WTC11 (cell line): ENCODE measurements at regions not wholly inside any gene's neighbourhood (a gene's known extent, or its start where the extent isn't known, plus 50 kb on each side); places are given as distances from the start of the nearest gene placed in this dataset.

Experiments
- ATAC-seq: fragments of 200-7000 bp; cut with Tn5 transposase; 2 replicates; pipeline ENCODE4 v1.10.0; 2021; ENCODE audit warnings: mild to moderate bottlenecking, moderate library complexity
- CTCF ChIA-PET: fragments of 300-600 bp; sonication (Branson Sonifier 250); formaldehyde crosslinking; loops from one replicate; lab custom pipeline; 2021; ENCODE audit warnings: antibody characterized with exemption; lab: Charles Lee
- POLR2A ChIA-PET: fragments of 350-600 bp; sonication (Branson Sonifier 250); formaldehyde crosslinking; loops from one replicate; lab custom pipeline; 2021; ENCODE audit warnings: antibody characterized with exemption; lab: Charles Lee
- DNase-seq: peaks from one replicate; pipeline ENCODE4 v3.0.0; 2021; ENCODE audit warnings: low spot score
- H3K27ac Mint-ChIP-seq: 2 replicates; pipeline ENCODE4 v1.8.0; 2021; ENCODE audit warnings: mixed read lengths
- H3K27me3 Mint-ChIP-seq: 2 replicates; pipeline ENCODE4 v1.8.0; 2021; ENCODE audit warnings: low read depth, mild to moderate bottlenecking, moderate library complexity, mixed read lengths
- H3K36me3 Mint-ChIP-seq: 2 replicates; pipeline ENCODE4 v1.8.0; 2021; ENCODE audit warnings: mixed read lengths
- H3K4me1 Mint-ChIP-seq: 2 replicates; pipeline ENCODE4 v1.8.0; 2022; ENCODE audit warnings: mixed read lengths
- H3K4me3 Mint-ChIP-seq: 2 replicates; pipeline ENCODE4 v1.8.0; 2021; ENCODE audit warnings: mild to moderate bottlenecking, moderate library complexity, mixed read lengths
- H3K9me3 Mint-ChIP-seq: 2 replicates; pipeline ENCODE4 v1.8.0; 2021; ENCODE audit warnings: mixed read lengths
- CREM ChIP-seq: sonication (generic); formaldehyde crosslinking; IDR thresholded peaks from 2 replicates; pipeline ENCODE4 v1.8.1; 2022; ENCODE audit warnings: mild to moderate bottlenecking, missing genetic modification reagents, moderate library complexity
- FOXJ3 ChIP-seq: sonication (generic); formaldehyde crosslinking; IDR thresholded peaks from 2 replicates; pipeline ENCODE4 v1.9.0; 2021; ENCODE audit warnings: missing genetic modification reagents, mild to moderate bottlenecking, borderline replicate concordance
- GABPB1 ChIP-seq: sonication (generic); formaldehyde crosslinking; IDR thresholded peaks from 2 replicates; pipeline ENCODE4 v1.8.1; 2023; ENCODE audit warnings: mild to moderate bottlenecking, missing genetic modification reagents
- HMGA2 ChIP-seq: fragments of 250-450 bp; sonication (Bioruptor Pico); IDR thresholded peaks from 2 replicates; pipeline ENCODE4 v1.4.0; 2021; ENCODE audit warnings: mild to moderate bottlenecking, moderate library complexity
- SP1 ChIP-seq: sonication (generic); formaldehyde crosslinking; conservative IDR thresholded peaks from 2 replicates; pipeline ENCODE4 v1.8.1; 2022; ENCODE audit warnings: missing genetic modification reagents
- TCF7 ChIP-seq: sonication (generic); formaldehyde crosslinking; IDR thresholded peaks from 2 replicates; pipeline ENCODE4 v1.8.0; 2022; ENCODE audit warnings: mild to moderate bottlenecking, low read depth, missing genetic modification reagents, moderate library complexity
- ZBTB21 ChIP-seq: sonication (generic); formaldehyde crosslinking; IDR thresholded peaks from 2 replicates; pipeline ENCODE4 v1.8.1; 2023; ENCODE audit warnings: mild to moderate bottlenecking, missing genetic modification reagents, borderline replicate concordance
- ZNF138 ChIP-seq: sonication (generic); formaldehyde crosslinking; conservative IDR thresholded peaks from 2 replicates; pipeline ENCODE4 v1.8.1; 2022; ENCODE audit warnings: mild to moderate bottlenecking, moderate library complexity, missing genetic modification reagents
- TF ChIP-seq, protein P1 (sequence below): sonication (generic); formaldehyde crosslinking; IDR thresholded peaks from 2 replicates; pipeline ENCODE4 v1.8.0; 2022; ENCODE audit warnings: missing genetic modification reagents
- TF ChIP-seq, protein P2 (sequence below): sonication (generic); formaldehyde crosslinking; IDR thresholded peaks from 2 replicates; pipeline ENCODE4 v1.8.1; 2023; ENCODE audit warnings: mild to moderate bottlenecking, missing genetic modification reagents, moderate library complexity
- TF ChIP-seq, protein P3 (sequence below): sonication (generic); formaldehyde crosslinking; IDR thresholded peaks from 2 replicates; pipeline ENCODE4 v1.8.0; 2023; ENCODE audit warnings: missing genetic modification reagents
- TF ChIP-seq, protein P4 (sequence below): sonication (generic); formaldehyde crosslinking; IDR thresholded peaks from 2 replicates; pipeline ENCODE4 v1.8.0; 2022; ENCODE audit warnings: mild to moderate bottlenecking, missing genetic modification reagents
- TF ChIP-seq, protein P5 (sequence below): fragments of 250-450 bp; sonication (Bioruptor Pico); conservative IDR thresholded peaks from 2 replicates; pipeline ENCODE4 v1.9.0; 2021; ENCODE audit warnings: mild to moderate bottlenecking
- TF ChIP-seq, protein P6 (sequence below): fragments of 250-450 bp; sonication (Bioruptor Pico); IDR thresholded peaks from 2 replicates; pipeline ENCODE4 v1.8.0; 2021; ENCODE audit warnings: mild to moderate bottlenecking
- TF ChIP-seq, protein P7 (sequence below): fragments of 200-600 bp; IDR thresholded peaks from 2 replicates; pipeline ENCODE4 v1.8.0; 2022; ENCODE audit warnings: antibody characterized with exemption

DNA sequence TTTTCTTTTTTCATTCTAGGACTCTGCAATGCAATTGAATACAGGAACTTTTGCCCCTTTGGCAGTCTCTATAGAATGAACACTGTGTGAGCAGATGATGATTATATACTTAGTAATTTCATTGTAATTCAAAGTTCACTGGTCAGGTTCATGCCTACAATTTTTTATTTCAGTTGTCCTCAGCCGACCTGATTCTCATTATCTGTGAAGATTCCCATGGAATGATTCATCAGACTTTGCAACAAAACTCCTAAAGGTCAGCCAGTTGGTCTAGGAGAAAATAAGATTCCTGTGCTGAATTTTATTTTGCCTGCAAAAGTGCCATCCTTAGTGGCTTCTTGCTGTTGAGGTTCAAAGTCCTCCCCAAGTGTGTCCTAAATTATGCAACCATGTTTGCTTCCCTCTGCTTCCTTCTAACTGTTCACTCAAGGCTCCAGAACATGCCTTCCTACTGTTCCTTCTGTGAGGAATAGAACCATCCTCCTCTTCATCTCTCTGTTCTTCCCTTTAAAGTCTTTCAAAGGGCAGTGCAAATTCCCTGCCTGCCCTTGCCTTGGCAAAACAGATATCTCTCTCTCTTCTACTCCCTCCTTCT is 194.2 kb upstream of the CNR1 start (continued):
- TF ChIP-seq TCF7 (CRISPR knock-in tag) (no peak), ZBTB21 (CRISPR knock-in tag) (no peak), ZNF138 (CRISPR knock-in tag) (no peak), FOXJ3 (no peak), SP1 (CRISPR knock-in tag) (no peak)
- TF ChIP-seq, protein P1, sequence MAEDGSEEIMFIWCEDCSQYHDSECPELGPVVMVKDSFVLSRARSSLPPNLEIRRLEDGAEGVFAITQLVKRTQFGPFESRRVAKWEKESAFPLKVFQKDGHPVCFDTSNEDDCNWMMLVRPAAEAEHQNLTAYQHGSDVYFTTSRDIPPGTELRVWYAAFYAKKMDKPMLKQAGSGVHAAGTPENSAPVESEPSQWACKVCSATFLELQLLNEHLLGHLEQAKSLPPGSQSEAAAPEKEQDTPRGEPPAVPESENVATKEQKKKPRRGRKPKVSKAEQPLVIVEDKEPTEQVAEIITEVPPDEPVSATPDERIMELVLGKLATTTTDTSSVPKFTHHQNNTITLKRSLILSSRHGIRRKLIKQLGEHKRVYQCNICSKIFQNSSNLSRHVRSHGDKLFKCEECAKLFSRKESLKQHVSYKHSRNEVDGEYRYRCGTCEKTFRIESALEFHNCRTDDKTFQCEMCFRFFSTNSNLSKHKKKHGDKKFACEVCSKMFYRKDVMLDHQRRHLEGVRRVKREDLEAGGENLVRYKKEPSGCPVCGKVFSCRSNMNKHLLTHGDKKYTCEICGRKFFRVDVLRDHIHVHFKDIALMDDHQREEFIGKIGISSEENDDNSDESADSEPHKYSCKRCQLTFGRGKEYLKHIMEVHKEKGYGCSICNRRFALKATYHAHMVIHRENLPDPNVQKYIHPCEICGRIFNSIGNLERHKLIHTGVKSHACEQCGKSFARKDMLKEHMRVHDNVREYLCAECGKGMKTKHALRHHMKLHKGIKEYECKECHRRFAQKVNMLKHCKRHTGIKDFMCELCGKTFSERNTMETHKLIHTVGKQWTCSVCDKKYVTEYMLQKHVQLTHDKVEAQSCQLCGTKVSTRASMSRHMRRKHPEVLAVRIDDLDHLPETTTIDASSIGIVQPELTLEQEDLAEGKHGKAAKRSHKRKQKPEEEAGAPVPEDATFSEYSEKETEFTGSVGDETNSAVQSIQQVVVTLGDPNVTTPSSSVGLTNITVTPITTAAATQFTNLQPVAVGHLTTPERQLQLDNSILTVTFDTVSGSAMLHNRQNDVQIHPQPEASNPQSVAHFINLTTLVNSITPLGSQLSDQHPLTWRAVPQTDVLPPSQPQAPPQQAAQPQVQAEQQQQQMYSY (CRISPR knock-in tag), result no peak

DNA sequence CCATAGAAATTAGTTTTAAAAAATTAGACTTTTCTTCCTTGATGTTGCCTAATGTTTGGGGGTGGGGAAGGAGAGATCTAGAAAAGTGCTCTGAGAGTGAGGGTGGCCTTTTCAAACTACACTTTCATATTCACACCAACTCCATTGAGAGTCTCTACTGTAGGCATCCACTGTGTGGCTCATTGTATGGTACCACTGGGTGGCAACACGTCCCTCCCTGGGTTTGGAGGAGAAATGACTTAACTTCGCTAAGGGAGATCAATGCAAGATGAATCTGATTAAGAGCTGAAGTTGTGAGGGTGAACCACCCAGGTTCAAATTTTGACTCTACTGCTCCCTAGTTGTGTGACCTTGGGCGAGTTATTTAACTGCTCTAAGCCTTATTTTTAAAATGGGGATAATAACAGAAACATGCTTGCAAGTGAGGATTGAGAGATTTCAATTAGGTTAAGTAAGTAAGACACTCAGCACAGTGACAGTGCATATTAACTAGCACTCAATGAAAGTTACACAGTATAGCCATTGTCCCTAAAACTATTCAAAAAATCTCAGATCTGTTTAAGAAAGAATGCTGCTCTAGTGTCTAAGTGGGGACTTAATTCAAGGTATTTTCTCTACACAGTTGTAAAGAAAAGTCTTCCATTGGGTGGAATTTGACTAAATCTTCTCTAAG is 193.5 kb upstream of the CNR1 start:
- TF ChIP-seq CREM (CRISPR knock-in tag) (no peak), GABPB1 (CRISPR knock-in tag) (no peak), HMGA2 (CRISPR knock-in tag) (no peak)
- TF ChIP-seq, protein P2, sequence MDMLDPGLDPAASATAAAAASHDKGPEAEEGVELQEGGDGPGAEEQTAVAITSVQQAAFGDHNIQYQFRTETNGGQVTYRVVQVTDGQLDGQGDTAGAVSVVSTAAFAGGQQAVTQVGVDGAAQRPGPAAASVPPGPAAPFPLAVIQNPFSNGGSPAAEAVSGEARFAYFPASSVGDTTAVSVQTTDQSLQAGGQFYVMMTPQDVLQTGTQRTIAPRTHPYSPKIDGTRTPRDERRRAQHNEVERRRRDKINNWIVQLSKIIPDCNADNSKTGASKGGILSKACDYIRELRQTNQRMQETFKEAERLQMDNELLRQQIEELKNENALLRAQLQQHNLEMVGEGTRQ (CRISPR knock-in tag), result no peak
- TF ChIP-seq, protein P3, sequence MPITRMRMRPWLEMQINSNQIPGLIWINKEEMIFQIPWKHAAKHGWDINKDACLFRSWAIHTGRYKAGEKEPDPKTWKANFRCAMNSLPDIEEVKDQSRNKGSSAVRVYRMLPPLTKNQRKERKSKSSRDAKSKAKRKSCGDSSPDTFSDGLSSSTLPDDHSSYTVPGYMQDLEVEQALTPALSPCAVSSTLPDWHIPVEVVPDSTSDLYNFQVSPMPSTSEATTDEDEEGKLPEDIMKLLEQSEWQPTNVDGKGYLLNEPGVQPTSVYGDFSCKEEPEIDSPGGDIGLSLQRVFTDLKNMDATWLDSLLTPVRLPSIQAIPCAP (CRISPR knock-in tag), result no peak
- TF ChIP-seq, protein P4, sequence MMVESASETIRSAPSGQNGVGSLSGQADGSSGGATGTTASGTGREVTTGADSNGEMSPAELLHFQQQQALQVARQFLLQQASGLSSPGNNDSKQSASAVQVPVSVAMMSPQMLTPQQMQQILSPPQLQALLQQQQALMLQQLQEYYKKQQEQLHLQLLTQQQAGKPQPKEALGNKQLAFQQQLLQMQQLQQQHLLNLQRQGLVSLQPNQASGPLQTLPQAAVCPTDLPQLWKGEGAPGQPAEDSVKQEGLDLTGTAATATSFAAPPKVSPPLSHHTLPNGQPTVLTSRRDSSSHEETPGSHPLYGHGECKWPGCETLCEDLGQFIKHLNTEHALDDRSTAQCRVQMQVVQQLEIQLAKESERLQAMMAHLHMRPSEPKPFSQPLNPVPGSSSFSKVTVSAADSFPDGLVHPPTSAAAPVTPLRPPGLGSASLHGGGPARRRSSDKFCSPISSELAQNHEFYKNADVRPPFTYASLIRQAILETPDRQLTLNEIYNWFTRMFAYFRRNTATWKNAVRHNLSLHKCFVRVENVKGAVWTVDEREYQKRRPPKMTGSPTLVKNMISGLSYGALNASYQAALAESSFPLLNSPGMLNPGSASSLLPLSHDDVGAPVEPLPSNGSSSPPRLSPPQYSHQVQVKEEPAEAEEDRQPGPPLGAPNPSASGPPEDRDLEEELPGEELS, result no peak
- TF ChIP-seq, protein P5, sequence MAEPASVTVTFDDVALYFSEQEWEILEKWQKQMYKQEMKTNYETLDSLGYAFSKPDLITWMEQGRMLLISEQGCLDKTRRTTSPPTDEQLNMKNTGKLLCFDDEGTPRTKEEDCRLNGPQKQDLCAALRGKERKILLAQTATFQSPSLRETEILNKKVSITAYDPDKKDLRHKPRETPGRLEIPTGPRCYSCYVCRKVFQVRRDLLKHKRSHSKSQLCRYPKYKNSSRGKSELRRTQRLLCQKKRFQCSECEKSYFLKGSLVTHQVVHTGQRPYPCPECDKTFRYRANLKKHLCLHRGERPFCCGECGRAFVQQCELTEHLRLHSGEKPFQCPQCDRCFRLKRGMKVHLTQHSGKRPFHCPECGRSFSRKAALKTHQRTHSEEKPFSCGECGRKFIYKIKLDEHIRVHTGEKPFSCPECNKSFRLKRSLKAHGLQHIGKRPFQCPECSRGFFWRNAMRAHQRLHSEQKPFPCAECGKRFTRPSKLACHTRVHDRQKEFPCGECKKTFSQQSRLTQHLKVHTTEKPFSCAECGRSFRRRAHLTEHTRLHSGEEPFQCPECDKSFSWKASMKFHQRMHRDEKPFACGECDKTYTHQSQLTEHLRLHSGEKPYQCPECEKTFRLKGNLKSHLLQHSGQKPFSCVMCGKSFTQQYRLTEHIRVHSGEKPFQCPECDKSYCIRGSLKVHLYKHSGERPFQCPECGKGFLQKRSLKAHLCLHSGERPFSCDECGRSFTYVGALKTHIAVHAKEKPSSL, result no peak
- TF ChIP-seq, protein P6, sequence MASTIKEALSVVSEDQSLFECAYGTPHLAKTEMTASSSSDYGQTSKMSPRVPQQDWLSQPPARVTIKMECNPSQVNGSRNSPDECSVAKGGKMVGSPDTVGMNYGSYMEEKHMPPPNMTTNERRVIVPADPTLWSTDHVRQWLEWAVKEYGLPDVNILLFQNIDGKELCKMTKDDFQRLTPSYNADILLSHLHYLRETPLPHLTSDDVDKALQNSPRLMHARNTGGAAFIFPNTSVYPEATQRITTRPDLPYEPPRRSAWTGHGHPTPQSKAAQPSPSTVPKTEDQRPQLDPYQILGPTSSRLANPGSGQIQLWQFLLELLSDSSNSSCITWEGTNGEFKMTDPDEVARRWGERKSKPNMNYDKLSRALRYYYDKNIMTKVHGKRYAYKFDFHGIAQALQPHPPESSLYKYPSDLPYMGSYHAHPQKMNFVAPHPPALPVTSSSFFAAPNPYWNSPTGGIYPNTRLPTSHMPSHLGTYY, result no peak
- TF ChIP-seq, protein P7, sequence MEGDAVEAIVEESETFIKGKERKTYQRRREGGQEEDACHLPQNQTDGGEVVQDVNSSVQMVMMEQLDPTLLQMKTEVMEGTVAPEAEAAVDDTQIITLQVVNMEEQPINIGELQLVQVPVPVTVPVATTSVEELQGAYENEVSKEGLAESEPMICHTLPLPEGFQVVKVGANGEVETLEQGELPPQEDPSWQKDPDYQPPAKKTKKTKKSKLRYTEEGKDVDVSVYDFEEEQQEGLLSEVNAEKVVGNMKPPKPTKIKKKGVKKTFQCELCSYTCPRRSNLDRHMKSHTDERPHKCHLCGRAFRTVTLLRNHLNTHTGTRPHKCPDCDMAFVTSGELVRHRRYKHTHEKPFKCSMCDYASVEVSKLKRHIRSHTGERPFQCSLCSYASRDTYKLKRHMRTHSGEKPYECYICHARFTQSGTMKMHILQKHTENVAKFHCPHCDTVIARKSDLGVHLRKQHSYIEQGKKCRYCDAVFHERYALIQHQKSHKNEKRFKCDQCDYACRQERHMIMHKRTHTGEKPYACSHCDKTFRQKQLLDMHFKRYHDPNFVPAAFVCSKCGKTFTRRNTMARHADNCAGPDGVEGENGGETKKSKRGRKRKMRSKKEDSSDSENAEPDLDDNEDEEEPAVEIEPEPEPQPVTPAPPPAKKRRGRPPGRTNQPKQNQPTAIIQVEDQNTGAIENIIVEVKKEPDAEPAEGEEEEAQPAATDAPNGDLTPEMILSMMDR, result no peak
- Mint-ChIP-seq H3K9me3 (peaks cover 6% of the 10 kb centered on the region; the same call in 1 of the 2 replicates), H3K4me3 (no peak overlapping the region), H3K36me3 (no peaks in the 10 kb centered on the region), H3K27ac (no peak overlapping the region), H3K4me1 (peaks cover 20% of the 10 kb centered on the region), H3K27me3 (peaks cover 5% of the 10 kb centered on the region)
- ChIA-PET CTCF (no interaction called here), POLR2A (no interaction called here)
- DNase-seq (no peak), ATAC-seq (peak; percentile 62; the same call in 1 of the 2 replicates)
